NT2/D1 (cell line): ENCODE measurements at regions not wholly inside any gene's neighbourhood (a gene's known extent, or its start where the extent isn't known, plus 50 kb on each side); places are given as distances from the start of the nearest gene placed in this dataset.
"Not testable (repeated sequence)": the region's sequence is repeated elsewhere in the genome, so short reads cannot be mapped to it uniquely, and the experiment has no call there.

Experiments
- DNase-seq: peaks from one replicate; pipeline ENCODE4 v3.0.0-alpha.2; 2011; ENCODE audit warnings: low read depth, low spot score
- H3K27me3 ChIP-seq: 2 replicates; pipeline ENCODE4 v1.6.0; 2011; ENCODE audit warnings: mild to moderate bottlenecking; ENCODE audit not compliant: insufficient read length, insufficient read depth
- H3K36me3 ChIP-seq: 2 replicates; pipeline ENCODE4 v1.6.1; 2011; ENCODE audit warnings: mild to moderate bottlenecking, low read length, mixed read lengths; ENCODE audit not compliant: insufficient read depth, insufficient read length
- H3K4me1 ChIP-seq: 2 replicates; pipeline ENCODE4 v1.5.1; 2011; ENCODE audit not compliant: insufficient read depth, insufficient read length
- H3K4me3 ChIP-seq: 2 replicates; pipeline ENCODE4 v1.5.1; 2011; ENCODE audit warnings: low read depth; ENCODE audit not compliant: insufficient read length
- H3K9ac ChIP-seq: 2 replicates; pipeline ENCODE4 v1.6.0; 2011; ENCODE audit warnings: low read depth; ENCODE audit not compliant: insufficient read length
- H3K9me3 ChIP-seq: 2 replicates; pipeline ENCODE4 v1.5.1; 2011; ENCODE audit warnings: mild to moderate bottlenecking, low read length; ENCODE audit not compliant: insufficient read depth
- SUZ12 ChIP-seq: IDR thresholded peaks from 2 replicates; pipeline ENCODE4 v1.6.1; 2011; ENCODE audit not compliant: insufficient read length, insufficient read depth; ENCODE audit errors: extremely low read depth
- YY1 ChIP-seq: IDR thresholded peaks from 2 replicates; pipeline ENCODE4 v1.6.1; 2011; ENCODE audit not compliant: insufficient read length, insufficient read depth
- ZNF274 ChIP-seq: IDR thresholded peaks from 2 replicates; pipeline ENCODE4 v1.6.1; 2011; ENCODE audit warnings: mild to moderate bottlenecking, low read depth, low read length

DNA sequence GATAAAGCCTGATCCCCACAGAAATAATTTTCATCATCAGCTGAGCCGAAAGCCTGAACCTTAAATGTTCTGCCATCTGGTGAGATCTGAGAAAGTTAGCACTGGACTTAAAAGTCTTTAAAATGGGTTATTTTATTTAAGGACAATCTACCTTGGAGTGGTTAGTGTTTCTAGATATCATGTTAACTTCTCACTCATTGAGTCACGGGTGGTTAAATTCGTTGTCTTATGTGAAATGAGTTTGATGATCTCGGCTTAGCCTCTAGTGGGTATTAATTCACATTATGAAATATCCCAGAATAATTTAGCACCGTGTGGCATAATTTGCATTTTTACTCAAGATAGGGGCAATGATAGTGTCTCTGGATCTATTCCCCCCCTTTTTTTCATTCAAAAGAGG, 117.4 kb upstream of the ZNF536 start:
- no peaks in the 10 kb centered on the region for H3K27me3 ChIP-seq
- no peaks in the 10 kb centered on the region for H3K9me3 ChIP-seq
- no peak for DNase-seq
- H3K9ac ChIP-seq = no peak overlapping the region
- H3K4me1 ChIP-seq = no peaks in the 10 kb centered on the region
- H3K36me3 ChIP-seq = no peaks in the 10 kb centered on the region
- no peak for TF ChIP-seq YY1
- no peak for TF ChIP-seq ZNF274
- no peak for TF ChIP-seq SUZ12
- no peak overlapping the region for H3K4me3 ChIP-seq

DNA sequence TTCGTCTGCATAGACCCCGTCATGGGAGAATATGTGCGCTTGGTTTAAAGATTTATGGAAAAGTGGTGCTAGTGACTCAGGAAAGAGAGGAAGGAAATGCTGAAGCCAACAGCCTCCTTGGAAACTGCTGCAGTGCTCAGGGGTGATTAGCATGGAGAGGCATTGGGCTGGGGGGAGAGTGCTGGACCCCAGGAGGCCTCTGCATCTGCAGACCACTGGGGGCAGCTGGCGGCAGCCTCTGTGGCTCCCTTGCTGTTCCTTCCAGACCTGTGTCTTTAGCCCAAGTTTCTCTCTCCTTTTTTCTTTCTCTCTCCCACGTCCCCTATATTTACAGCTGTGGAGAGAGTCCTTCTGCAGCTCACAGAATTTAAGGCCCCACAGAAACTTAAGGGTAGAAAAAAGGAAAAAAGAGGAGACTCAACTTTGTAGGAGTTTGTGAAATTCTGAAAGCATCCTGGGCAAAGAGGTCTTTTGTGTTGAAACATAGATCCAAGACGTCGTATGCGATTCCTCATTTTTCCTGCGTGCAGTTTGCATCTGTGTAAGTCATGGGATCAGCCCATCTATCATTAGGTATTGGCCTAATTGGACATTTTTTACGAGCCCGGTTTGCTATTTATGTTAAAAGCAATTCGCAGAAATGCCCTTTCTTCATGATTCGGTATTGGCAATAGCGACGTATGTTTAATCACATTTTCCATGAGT, 116.2 kb upstream of the ZNF536 start:
- Histone ChIP-seq H3K4me1 (no peaks in the 10 kb centered on the region), H3K4me3 (no peak overlapping the region), H3K27me3 (no peaks in the 10 kb centered on the region), H3K9me3 (no peaks in the 10 kb centered on the region), H3K36me3 (no peaks in the 10 kb centered on the region), H3K9ac (no peak overlapping the region)
- DNase-seq = peak; percentile 23
- TF ChIP-seq SUZ12 (no peak), ZNF274 (no peak), YY1 (no peak)

DNA sequence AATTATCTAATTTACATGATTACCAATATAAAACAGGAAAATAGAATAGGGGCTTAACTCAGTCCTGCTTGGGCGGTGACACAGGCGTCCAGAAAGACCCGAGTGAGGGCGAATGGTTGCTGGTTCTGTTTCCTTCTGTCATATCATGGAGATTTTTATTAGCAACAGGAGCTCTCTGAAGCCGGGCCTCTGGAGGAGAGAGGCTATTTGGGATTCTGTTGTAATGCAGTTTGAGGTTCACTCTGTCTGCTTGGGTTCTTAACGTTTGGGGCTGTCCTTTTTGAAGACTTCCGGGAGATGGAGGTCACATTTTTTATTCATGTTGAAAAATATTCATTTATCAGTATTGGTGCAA, 115.7 kb upstream of the ZNF536 start:
- Histone ChIP-seq H3K27me3 (no peaks in the 10 kb centered on the region), H3K9me3 (no peaks in the 10 kb centered on the region), H3K9ac (no peak overlapping the region), H3K4me1 (no peaks in the 10 kb centered on the region), H3K4me3 (no peak overlapping the region), H3K36me3 (no peaks in the 10 kb centered on the region)
- no peak for TF ChIP-seq SUZ12
- DNase-seq = no peak

DNA sequence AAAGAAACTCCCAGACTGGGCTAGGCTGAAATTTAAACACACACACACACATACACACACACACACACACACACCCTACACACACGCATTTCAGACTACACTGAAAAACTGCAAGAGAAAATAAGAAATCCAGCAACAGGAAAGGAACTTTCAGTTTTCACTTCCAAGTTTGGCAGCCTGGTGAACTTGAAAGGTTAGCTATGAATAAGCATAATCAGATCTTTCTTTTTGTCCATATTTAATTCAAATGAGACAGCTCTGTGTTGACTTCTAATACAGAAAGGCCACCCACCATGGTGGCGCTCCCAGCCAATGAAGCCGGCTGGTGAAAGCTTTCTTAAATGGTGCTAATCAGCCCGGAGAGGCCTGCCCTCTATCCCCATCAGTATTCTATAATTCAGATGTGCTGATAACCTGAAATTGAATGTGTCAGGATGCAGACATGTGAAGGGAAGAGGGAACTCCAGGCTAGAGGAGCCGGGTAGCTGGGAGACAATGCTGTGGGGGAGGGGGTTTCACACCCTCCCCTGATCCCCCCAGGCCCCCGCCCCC, 108.3 kb upstream of the ZNF536 start:
- TF ChIP-seq ZNF274 (no peak), YY1 (no peak), SUZ12 (no peak)
- no peaks in the 10 kb centered on the region for H3K9me3 ChIP-seq
- H3K9ac ChIP-seq = no peak overlapping the region
- no peaks in the 10 kb centered on the region for H3K36me3 ChIP-seq
- no peak overlapping the region for H3K4me3 ChIP-seq
- H3K4me1 ChIP-seq = no peaks in the 10 kb centered on the region
- no peak for DNase-seq
- H3K27me3 ChIP-seq = no peaks in the 10 kb centered on the region

DNA sequence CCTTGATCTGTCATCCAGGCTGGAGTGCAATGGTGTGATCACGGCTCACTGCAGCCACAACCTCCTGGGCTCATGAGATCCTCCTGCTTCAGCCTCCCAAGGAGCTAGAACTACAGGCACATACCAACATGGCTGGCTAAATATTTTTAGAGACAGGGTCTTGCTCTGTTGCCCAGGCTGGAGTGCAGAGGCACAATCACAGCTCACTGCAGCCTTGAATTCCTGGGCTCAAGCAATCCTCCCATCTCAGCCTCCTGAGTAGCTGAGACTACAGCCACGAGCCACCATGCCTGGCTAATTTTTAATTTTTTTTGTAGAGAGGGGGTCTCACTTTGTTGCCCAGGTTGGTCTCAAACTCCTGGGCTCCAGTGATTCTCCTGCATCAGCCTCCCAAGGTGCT, 106.3 kb upstream of the ZNF536 start:
- not testable (repeated sequence) for H3K36me3 ChIP-seq, DNase-seq, H3K4me1 ChIP-seq, H3K9ac ChIP-seq, H3K9me3 ChIP-seq, H3K27me3 ChIP-seq, H3K4me3 ChIP-seq

DNA sequence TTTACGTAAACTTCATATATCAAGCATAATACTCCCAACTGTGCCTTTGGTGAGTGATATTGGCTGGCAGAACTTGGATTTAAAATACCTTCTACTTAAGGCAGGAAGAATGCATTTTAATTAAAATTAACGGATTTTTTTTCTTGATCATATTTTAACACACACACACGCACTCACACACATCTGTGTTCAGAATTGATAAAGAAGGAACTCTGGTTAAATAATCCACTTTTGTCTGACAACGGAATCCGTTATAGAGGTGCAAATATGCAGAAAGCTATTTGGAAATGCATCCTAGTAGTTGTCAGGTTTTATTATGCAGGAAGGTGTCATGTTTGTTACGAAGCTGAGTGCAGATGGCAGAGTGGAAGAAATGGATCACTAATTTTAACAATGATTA, 105.5 kb upstream of the ZNF536 start:
- Histone ChIP-seq H3K9ac (no peak overlapping the region), H3K36me3 (no peaks in the 10 kb centered on the region), H3K4me3 (no peak overlapping the region), H3K27me3 (no peaks in the 10 kb centered on the region), H3K9me3 (no peaks in the 10 kb centered on the region), H3K4me1 (no peaks in the 10 kb centered on the region)
- TF ChIP-seq YY1 = no peak
- no peak for DNase-seq

DNA sequence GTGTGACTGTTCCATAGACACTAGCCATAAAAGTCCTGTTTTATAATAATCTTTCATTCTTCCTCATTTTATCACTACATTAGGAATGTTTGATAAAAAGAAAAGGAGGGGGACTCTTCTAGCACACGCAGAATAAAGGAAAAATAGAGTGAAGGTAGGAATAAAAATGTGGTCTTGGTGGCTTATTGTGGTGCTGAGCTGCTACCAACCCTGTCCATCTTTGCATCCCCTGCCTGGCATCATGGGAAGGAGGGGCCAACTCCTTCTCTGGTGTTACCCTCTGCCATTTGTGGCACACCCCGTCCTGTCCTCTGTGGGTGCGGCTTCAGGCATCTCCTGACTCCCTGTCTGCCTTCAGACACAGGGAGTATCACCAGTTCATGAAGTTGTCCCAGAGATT, 104.9 kb upstream of the ZNF536 start:
- Histone ChIP-seq H3K27me3 (no peaks in the 10 kb centered on the region), H3K9me3 (no peaks in the 10 kb centered on the region), H3K4me3 (no peak overlapping the region), H3K4me1 (no peaks in the 10 kb centered on the region), H3K36me3 (no peaks in the 10 kb centered on the region), H3K9ac (no peak overlapping the region)
- no peak for TF ChIP-seq YY1
- TF ChIP-seq ZNF274 = no peak
- TF ChIP-seq SUZ12 = no peak
- no peak for DNase-seq

DNA sequence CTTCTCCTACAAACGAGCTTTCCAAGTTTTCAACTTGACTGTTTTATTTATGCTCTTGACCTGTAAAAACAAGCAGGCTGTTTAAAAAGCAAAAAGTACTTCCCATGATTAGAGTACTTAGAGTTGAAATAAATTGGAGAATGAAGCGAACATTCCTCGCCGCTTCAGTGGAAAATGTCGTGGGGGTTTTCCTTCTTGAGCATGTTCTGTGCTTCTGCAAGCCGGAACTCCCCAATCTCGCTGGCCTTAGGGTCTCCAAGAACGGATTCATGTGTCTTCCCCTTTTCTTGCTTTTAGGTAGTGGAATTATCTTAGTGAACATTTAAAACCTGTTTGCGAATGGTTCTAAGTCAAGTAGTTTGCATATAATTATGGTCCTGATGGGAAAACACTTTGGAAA, 103.6 kb upstream of the ZNF536 start:
- Histone ChIP-seq H3K9me3 (peaks cover 10% of the 10 kb centered on the region), H3K9ac (no peak overlapping the region), H3K27me3 (no peaks in the 10 kb centered on the region), H3K4me3 (no peak overlapping the region), H3K36me3 (no peaks in the 10 kb centered on the region), H3K4me1 (no peaks in the 10 kb centered on the region)
- no peak for DNase-seq
- no peak for TF ChIP-seq ZNF274
- TF ChIP-seq SUZ12 = no peak
- no peak for TF ChIP-seq YY1
